HepG2 (cell line): ENCODE measurements at regions not wholly inside any gene's neighbourhood (a gene's known extent, or its start where the extent isn't known, plus 50 kb on each side); places are given as distances from the start of the nearest gene placed in this dataset.

Experiments
- ATAC-seq: fragments of 200-7000 bp; cut with Tn5 transposase; 3 replicates; pipeline ENCODE4 v1.9.1; 2020; ENCODE audit warnings: mild to moderate bottlenecking, moderate library complexity
- BruUV-seq: library from RNA; stranded (reverse); fragments of 400-500 nt; replicated peaks from 2 replicates; lab custom pipeline; 2021; lab: Mats Ljungman, UMichigan
- CTCF ChIA-PET: fragments of 300-600 bp; formaldehyde crosslinking; extraction: SDS; loops from one replicate; lab custom pipeline; 2021; ENCODE audit warnings: low total read pairs, inconsistent platforms, low intra/inter-chr PET ratio; lab: Yijun Ruan, JAX
- POLR2A ChIA-PET: fragments of 350-600 bp; sonication (Branson Sonifier 250); formaldehyde crosslinking; loops from one replicate; lab custom pipeline; 2020; ENCODE audit warnings: antibody characterized with exemption, inconsistent platforms; lab: Yijun Ruan, JAX
- DNase-seq: peaks from one replicate; pipeline ENCODE4 v3.0.0-alpha.2; 2015; ENCODE audit warnings: low spot score
- FAIRE-seq: peaks from 3 replicates; lab custom pipeline; 2011; peaks lifted over from hg19 to GRCh38; lab: Jason Lieb, UNC
- H2AFZ ChIP-seq: one replicate; pipeline ENCODE4 v1.6.1; 2011; ENCODE audit warnings: low read length, inconsistent platforms
- H3K27ac ChIP-seq: fragments of 300-600 bp; 3 replicates; pipeline ENCODE4 v1.8.0; 2011; ENCODE audit warnings: mixed run types, mild to moderate bottlenecking, mixed read lengths, low read length, inconsistent platforms; ENCODE audit not compliant: insufficient read depth; ENCODE audit errors: extremely low read length
- H3K27me3 ChIP-seq, 2 experiments: fragments of 200-600 bp in 1 of 2; 2 replicates in 1 of 2; 3 replicates in 1 of 2; pipeline versions ENCODE4 v1.6.0 to v1.8.0; 2011; ENCODE audit warnings: low read length in 2 of 2, mild to moderate bottlenecking in 2 of 2, moderate library complexity in 2 of 2, inconsistent platforms in 1 of 2; ENCODE audit not compliant: insufficient read depth in 2 of 2, control insufficient read depth in 1 of 2
- H3K36me3 ChIP-seq, 2 experiments: fragments of 200-600 bp in 1 of 2; replicated peaks in 1 of 2; 2 replicates in 1 of 2; 3 replicates in 1 of 2; pipeline versions ENCODE4 v1.5.1 to v1.8.0; 2011; ENCODE audit warnings: low read length in 2 of 2, inconsistent platforms in 1 of 2; ENCODE audit not compliant: insufficient read depth in 2 of 2, control insufficient read depth in 1 of 2
- H3K4me1 ChIP-seq: 2 replicates; pipeline ENCODE4 v1.5.1; 2012; ENCODE audit warnings: low read length, inconsistent platforms; ENCODE audit not compliant: insufficient read depth
- H3K4me2 ChIP-seq: 2 replicates; pipeline ENCODE4 v1.6.0; 2011; ENCODE audit warnings: low read depth, low read length, inconsistent platforms
- H3K4me3 ChIP-seq, 3 experiments: fragments of 200-600 bp in 1 of 3; sonication (generic), shearing (Covaris generic) in 1 of 3; replicated peaks in 1 of 3; 2 replicates each; pipeline ENCODE4 v1.5.1; 2011 to 2016; ENCODE audit warnings: low read length in 3 of 3, inconsistent platforms in 2 of 3, low read depth in 2 of 3, mild to moderate bottlenecking in 2 of 3, control low read depth in 1 of 3, mixed read lengths in 1 of 3; ENCODE audit not compliant: insufficient read depth in 1 of 3
- H3K79me2 ChIP-seq: one replicate; pipeline ENCODE4 v1.6.1; 2011; ENCODE audit warnings: low read length, inconsistent platforms; ENCODE audit not compliant: insufficient read depth
- H3K9ac ChIP-seq: 2 replicates; pipeline ENCODE4 v1.6.0; 2011; ENCODE audit warnings: mild to moderate bottlenecking, low read depth, low read length, inconsistent platforms; ENCODE audit not compliant: insufficient read depth
- H3K9me3 ChIP-seq: 2 replicates; pipeline ENCODE4 v1.5.1; 2012; ENCODE audit warnings: mild to moderate bottlenecking, low read length
- H4K20me1 ChIP-seq: 2 replicates; pipeline ENCODE4 v1.6.0; 2011; ENCODE audit warnings: inconsistent platforms, mild to moderate bottlenecking, low read length, moderate library complexity; ENCODE audit not compliant: insufficient read depth
- CHCHD3 ChIP-seq: sonication (generic); formaldehyde crosslinking; IDR thresholded peaks from 2 replicates; pipeline ENCODE4 v1.8.0; 2022; ENCODE audit warnings: mild to moderate bottlenecking, missing genetic modification reagents, moderate library complexity
- GPBP1L1 ChIP-seq: sonication (generic); formaldehyde crosslinking; IDR thresholded peaks from 2 replicates; pipeline ENCODE4 v1.5.0; 2020; ENCODE audit warnings: mild to moderate bottlenecking, missing genetic modification reagents
- JUND ChIP-seq: sonication (generic); formaldehyde crosslinking; IDR thresholded peaks from 2 replicates; pipeline ENCODE4 v1.8.0; 2022; ENCODE audit warnings: mild to moderate bottlenecking, missing genetic modification reagents
- MLLT10 ChIP-seq: sonication (generic); formaldehyde crosslinking; IDR thresholded peaks from 2 replicates; pipeline ENCODE4 v1.4.0; 2020; ENCODE audit warnings: missing genetic modification reagents
- MXI1 ChIP-seq: IDR thresholded peaks from 3 replicates; pipeline ENCODE4 v1.6.1; 2012; ENCODE audit warnings: low read depth, low read length, inconsistent platforms, borderline replicate concordance
- RCOR2 ChIP-seq: IDR thresholded peaks from 2 replicates; pipeline ENCODE4 v1.6.1; 2016; ENCODE audit warnings: missing biosample characterization, missing genetic modification reagents
- RNF2 ChIP-seq: fragments of 450-650 bp; conservative IDR thresholded peaks from 2 replicates; pipeline ENCODE4 v1.6.1; 2016; ENCODE audit warnings: low read depth
- SP5 ChIP-seq: IDR thresholded peaks from 2 replicates; pipeline ENCODE4 v1.6.1; 2016; ENCODE audit warnings: low read depth, borderline replicate concordance
- ZMYM2 ChIP-seq: sonication (generic); formaldehyde crosslinking; IDR thresholded peaks from 2 replicates; pipeline ENCODE4 v1.8.0; 2022; ENCODE audit warnings: mild to moderate bottlenecking, missing genetic modification reagents
- ZNF136 ChIP-seq: sonication (generic); formaldehyde crosslinking; IDR thresholded peaks from 2 replicates; pipeline ENCODE4 v1.8.1; 2022; ENCODE audit warnings: low read depth, mild to moderate bottlenecking, moderate library complexity, missing genetic modification reagents
- ZNF687 ChIP-seq: sonication (generic); formaldehyde crosslinking; IDR thresholded peaks from 2 replicates; pipeline ENCODE4 v1.5.1; 2020; ENCODE audit warnings: mild to moderate bottlenecking, missing genetic modification reagents, moderate library complexity
- WGBS: methylation state at CpG from one replicate; pipeline ENCODE4 v1.1.6; 2017; ENCODE audit warnings: low lambda C conversion rate; 5-methylcytosine and 5-hydroxymethylcytosine counted together
- in situ Hi-C: cut with HindIII; loops from 2 replicates; pipeline ENCODE4 v1.10.0; 2017; ENCODE audit warnings: low pct_unique_long_range_greater_than_20kb; ENCODE audit not compliant: extremely low pct_ligation_motif_present
- intact Hi-C: fragments of 100-400 bp; cut with micrococcal nuclease; formaldehyde crosslinking; loops from one replicate; pipeline ENCODE4 v1.10.0; 2022; ENCODE audit not compliant: unreplicated experiment
- TF ChIP-seq, protein P1 (sequence below), 2 experiments: fragments of 450-650 bp in 1 of 2; sonication (generic) in 1 of 2; formaldehyde crosslinking; IDR thresholded peaks; 2 replicates each; pipeline versions ENCODE4 v1.5.0 to v1.8.0; 2020 to 2022; ENCODE audit warnings: mild to moderate bottlenecking in 1 of 2, missing genetic modification reagents in 1 of 2

DNA sequence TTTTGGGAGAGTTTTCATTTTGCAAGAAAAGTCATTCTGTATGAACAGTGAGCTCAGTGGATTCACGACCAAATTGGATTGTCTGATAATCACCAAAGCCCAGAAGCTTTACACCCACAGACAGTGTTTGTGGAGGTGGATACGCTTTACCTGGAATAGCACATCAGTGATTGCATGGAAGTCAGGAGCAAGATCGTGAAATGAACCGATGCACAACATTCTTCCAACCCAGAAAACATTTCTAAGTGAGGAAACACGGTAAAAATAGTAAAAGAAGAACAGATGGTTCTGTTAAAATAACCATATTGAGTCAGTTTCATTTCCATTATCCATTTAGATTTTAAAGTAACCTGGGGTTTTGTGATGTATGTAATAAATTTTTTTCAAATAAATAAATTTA is 478.2 kb upstream of the PFKP start:
- Histone ChIP-seq H3K4me2 (no peak overlapping the region), H3K36me3 (no peaks in the 10 kb centered on the region), H3K4me3 (no peak overlapping the region), H3K27me3 (no peaks in the 10 kb centered on the region), H3K79me2 (no peaks in the 10 kb centered on the region), H2AFZ (no peak overlapping the region), H3K9ac (no peak overlapping the region), H3K4me1 (no peaks in the 10 kb centered on the region), H3K9me3 (no peaks in the 10 kb centered on the region), H3K27ac (no peak overlapping the region), H4K20me1 (no peaks in the 10 kb centered on the region)
- intact Hi-C loops (no loop called here), in situ Hi-C loops (no loop called here)
- FAIRE-seq (no peak), ATAC-seq (no peak), DNase-seq (no peak)
- no peak for TF ChIP-seq SP5 (CRISPR knock-in tag)
- TF ChIP-seq RCOR2 (CRISPR knock-in tag) = no peak
- TF ChIP-seq, protein P1, sequence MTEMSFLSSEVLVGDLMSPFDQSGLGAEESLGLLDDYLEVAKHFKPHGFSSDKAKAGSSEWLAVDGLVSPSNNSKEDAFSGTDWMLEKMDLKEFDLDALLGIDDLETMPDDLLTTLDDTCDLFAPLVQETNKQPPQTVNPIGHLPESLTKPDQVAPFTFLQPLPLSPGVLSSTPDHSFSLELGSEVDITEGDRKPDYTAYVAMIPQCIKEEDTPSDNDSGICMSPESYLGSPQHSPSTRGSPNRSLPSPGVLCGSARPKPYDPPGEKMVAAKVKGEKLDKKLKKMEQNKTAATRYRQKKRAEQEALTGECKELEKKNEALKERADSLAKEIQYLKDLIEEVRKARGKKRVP (CRISPR knock-in tag; IDR thresholded peaks at IDR 0.05) = no peak
- TF ChIP-seq ZNF136 = no peak
- 7% methylated on average over 5 of the region's 5 CpGs for WGBS
- BruUV-seq = no TSS peak
- CTCF ChIA-PET = no interaction called here
- POLR2A ChIA-PET = no interaction called here

GRCh38 chr10:2584385-2584784 is 483.0 kb upstream of the PFKP start:
- no peak for DNase-seq
- CTCF ChIA-PET = no interaction called here
- Histone ChIP-seq H3K79me2 (no peaks in the 10 kb centered on the region), H3K9ac (no peak overlapping the region), H4K20me1 (no peaks in the 10 kb centered on the region), H3K36me3 (no peaks in the 10 kb centered on the region), H3K27ac (no peak overlapping the region), H2AFZ (no peak overlapping the region), H3K4me2 (no peak overlapping the region), H3K4me3 (no peak overlapping the region), H3K27me3 (no peaks in the 10 kb centered on the region), H3K9me3 (no peaks in the 10 kb centered on the region), H3K4me1 (no peaks in the 10 kb centered on the region)
- 0% methylated on average over 2 of the region's 2 CpGs for WGBS
- no TSS peak for BruUV-seq
- FAIRE-seq = no peak
- POLR2A ChIA-PET = no interaction called here
- intact Hi-C loops = no loop called here
- in situ Hi-C loops = no loop called here
- no peak for ATAC-seq
- TF ChIP-seq ZNF687 (CRISPR knock-in tag) = no peak
- no peak for TF ChIP-seq MXI1
- no peak for TF ChIP-seq RNF2
- no peak for TF ChIP-seq GPBP1L1 (CRISPR knock-in tag)
- TF ChIP-seq ZMYM2 (CRISPR knock-in tag) = no peak
- TF ChIP-seq JUND (CRISPR knock-in tag) = no peak
- TF ChIP-seq MLLT10 (CRISPR knock-in tag) = no peak
- TF ChIP-seq CHCHD3 = no peak
